PC-9 (cell line): ENCODE measurements at regions not wholly inside any gene's neighbourhood (a gene's known extent, or its start where the extent isn't known, plus 50 kb on each side); places are given as distances from the start of the nearest gene placed in this dataset.

ENCODE experiments used
- EZH2 ChIP-seq: fragments of 200-600 bp; sonication (generic); IDR thresholded peaks from 2 replicates; pipeline ENCODE4 v1.8.0; 2017; ENCODE audit warnings: antibody characterized with exemption, low read depth
- TF ChIP-seq, protein P1 (sequence below): fragments of 200-600 bp; sonication (generic); conservative IDR thresholded peaks from 2 replicates; pipeline ENCODE4 v1.6.1; 2017; ENCODE audit warnings: mixed run types, antibody characterized with exemption, mild to moderate bottlenecking, moderate library complexity

DNA sequence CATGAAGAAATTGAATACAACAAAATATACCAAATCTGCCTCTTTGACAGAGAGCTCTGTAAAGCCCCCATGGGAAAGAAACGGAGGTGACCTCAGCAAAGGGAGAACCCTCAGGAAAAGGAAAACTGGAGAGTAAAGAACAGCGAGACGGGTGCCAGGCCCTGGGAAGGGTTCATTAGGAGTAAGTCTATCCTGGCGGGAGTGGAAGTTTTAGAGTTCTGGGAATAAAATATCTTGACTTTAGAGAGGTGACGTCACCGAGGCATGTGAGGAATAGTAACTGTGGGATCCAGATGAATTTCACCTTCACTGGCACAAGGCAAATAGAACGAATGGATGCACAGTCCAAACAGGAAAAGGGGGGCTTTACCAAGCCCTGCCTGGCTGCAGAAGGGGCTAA, 362.8 kb upstream of the IGFBP3 start:
- TF ChIP-seq, protein P1, sequence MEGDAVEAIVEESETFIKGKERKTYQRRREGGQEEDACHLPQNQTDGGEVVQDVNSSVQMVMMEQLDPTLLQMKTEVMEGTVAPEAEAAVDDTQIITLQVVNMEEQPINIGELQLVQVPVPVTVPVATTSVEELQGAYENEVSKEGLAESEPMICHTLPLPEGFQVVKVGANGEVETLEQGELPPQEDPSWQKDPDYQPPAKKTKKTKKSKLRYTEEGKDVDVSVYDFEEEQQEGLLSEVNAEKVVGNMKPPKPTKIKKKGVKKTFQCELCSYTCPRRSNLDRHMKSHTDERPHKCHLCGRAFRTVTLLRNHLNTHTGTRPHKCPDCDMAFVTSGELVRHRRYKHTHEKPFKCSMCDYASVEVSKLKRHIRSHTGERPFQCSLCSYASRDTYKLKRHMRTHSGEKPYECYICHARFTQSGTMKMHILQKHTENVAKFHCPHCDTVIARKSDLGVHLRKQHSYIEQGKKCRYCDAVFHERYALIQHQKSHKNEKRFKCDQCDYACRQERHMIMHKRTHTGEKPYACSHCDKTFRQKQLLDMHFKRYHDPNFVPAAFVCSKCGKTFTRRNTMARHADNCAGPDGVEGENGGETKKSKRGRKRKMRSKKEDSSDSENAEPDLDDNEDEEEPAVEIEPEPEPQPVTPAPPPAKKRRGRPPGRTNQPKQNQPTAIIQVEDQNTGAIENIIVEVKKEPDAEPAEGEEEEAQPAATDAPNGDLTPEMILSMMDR: no peak
- no peak for TF ChIP-seq EZH2
